ENCODE measurements at regions not wholly inside any gene's neighbourhood (a gene's known extent, or its start where the extent isn't known, plus 50 kb on each side); places are given as distances from the start of the nearest gene placed in this dataset.

GRCh38 chr1:113269168-113269963, 120.9 kb upstream of the MAGI3 start:
- DNase-seq (ENCODE audit: low read depth) = no peak
- no peak for TF ChIP-seq CTCF (IDR thresholded peaks at IDR 0.05; ENCODE audit: low read depth, low read length, missing control alignments)
- H3K4me3 ChIP-seq (ENCODE audit: low read depth, low read length) = no peak overlapping the region

GRCh38 chr1:113271039-113271438, 119.3 kb upstream of the MAGI3 start:
- TF ChIP-seq CTCF (IDR thresholded peaks at IDR 0.05; ENCODE audit: low read depth, low read length, missing control alignments) = no peak
- no peak overlapping the region for H3K4me3 ChIP-seq (ENCODE audit: low read depth, low read length)
- DNase-seq (ENCODE audit: low read depth) = no peak

- no peak overlapping the region for H3K4me3 ChIP-seq (ENCODE audit: low read depth, low read length)
- no peak for TF ChIP-seq CTCF (IDR thresholded peaks at IDR 0.05; ENCODE audit: low read depth, low read length, missing control alignments)
- no peak for DNase-seq (ENCODE audit: low read depth)
Measured at GRCh38 chr1:113275083-113275482, 115.2 kb upstream of the MAGI3 start.

- no peak overlapping the region for H3K4me3 ChIP-seq (ENCODE audit: low read depth, low read length)
- no peak for DNase-seq (ENCODE audit: low read depth)
- no peak for TF ChIP-seq CTCF (IDR thresholded peaks at IDR 0.05; ENCODE audit: low read depth, low read length, missing control alignments)
Measured at GRCh38 chr1:113275691-113276090, 114.6 kb upstream of the MAGI3 start.

- H3K4me3 ChIP-seq (ENCODE audit: low read depth, low read length) = no peak overlapping the region
- DNase-seq (ENCODE audit: low read depth) = no peak
- TF ChIP-seq CTCF (IDR thresholded peaks at IDR 0.05; ENCODE audit: low read depth, low read length, missing control alignments) = no peak
Measured at GRCh38 chr1:113276507-113276906, 113.8 kb upstream of the MAGI3 start.

- no peak for TF ChIP-seq CTCF (IDR thresholded peaks at IDR 0.05; ENCODE audit: low read depth, low read length, missing control alignments)
- DNase-seq (ENCODE audit: low read depth) = no peak
- H3K4me3 ChIP-seq (ENCODE audit: low read depth, low read length) = no peak overlapping the region
Measured at GRCh38 chr1:113278371-113278770, 111.9 kb upstream of the MAGI3 start.

GRCh38 chr1:113278777-113279176, 111.5 kb upstream of the MAGI3 start:
- TF ChIP-seq CTCF (IDR thresholded peaks at IDR 0.05; ENCODE audit: low read depth, low read length, missing control alignments) = no peak
- no peak for DNase-seq (ENCODE audit: low read depth)
- no peak overlapping the region for H3K4me3 ChIP-seq (ENCODE audit: low read depth, low read length)
